ENCODE measurements at regions not wholly inside any gene's neighbourhood (a gene's known extent, or its start where the extent isn't known, plus 50 kb on each side); places are given as distances from the start of the nearest gene placed in this dataset.
A peak's percentile ranks its signal among the peaks of the same experiment; 100 is the strongest.
"Not testable (repeated sequence)": the region's sequence is repeated elsewhere in the genome, so short reads cannot be mapped to it uniquely, and the experiment has no call there.

GRCh38 chr10:118955951-118956801, 73.3 kb upstream of the NANOS1 start:
- DNase-seq (ENCODE audit: low read depth) = no peak
- in situ Hi-C loops (cut with HindIII; ENCODE audit: low pct_unique_long_range_greater_than_20kb, low sequenced_read_pairs) = no loop called here

DNA sequence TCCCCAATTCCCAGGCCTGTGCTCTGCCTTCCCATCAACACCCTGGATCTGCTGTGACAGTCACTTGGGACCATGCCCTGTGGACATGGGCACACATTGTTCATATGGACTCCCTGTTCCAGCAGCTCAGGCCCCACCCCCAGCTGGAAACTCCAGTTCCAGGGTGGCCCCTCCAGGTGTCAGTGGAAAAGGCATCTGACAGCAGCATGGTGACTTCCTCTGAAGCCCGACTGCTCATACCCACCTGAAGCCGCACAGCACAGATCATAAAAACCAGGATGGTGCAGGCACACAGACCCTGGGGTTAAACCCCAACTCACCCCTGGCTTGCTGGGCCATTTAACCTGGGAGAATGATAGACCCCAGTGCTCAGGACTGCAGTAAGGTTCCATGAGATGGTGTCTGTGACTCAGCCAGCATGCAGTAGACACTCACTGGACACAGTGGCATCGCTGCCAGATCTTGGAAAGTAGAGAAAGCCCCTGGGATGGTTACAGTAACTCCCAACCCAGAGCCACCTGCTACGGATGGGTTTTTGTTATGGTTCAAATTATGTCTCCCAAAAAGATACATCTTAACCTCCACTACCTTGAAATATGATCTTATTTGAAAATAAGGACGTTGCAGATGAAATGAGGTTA, 72.6 kb upstream of the NANOS1 start:
- in situ Hi-C loops (cut with HindIII; ENCODE audit: low pct_unique_long_range_greater_than_20kb, low sequenced_read_pairs) = no loop called here
- DNase-seq (ENCODE audit: low read depth) = no peak

GRCh38 chr10:118957443-118957825, 72.1 kb upstream of the NANOS1 start:
- no peak for DNase-seq (ENCODE audit: low read depth)
- in situ Hi-C loops (cut with HindIII; ENCODE audit: low pct_unique_long_range_greater_than_20kb, low sequenced_read_pairs) = no loop called here

DNA sequence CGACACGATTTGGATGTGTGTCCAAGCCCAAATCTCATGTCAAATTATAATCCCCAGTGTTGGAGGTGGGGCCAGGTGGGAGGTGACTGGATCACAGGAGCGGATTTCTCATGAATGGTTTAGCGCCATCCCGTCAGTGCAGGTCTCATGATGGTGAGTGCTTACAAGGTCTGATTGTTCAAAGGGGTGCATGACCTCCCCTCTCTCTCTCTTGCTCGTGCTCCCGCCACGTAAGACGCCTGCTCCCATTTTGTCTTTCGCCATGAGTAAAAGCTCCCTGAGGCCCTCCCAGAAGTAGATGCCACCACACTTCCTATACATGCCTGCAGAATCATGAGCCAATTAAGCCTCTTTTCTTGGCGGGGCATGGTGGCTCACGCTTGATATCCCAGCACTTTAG, 71.5 kb upstream of the NANOS1 start:
- in situ Hi-C loops (cut with HindIII; ENCODE audit: low pct_unique_long_range_greater_than_20kb, low sequenced_read_pairs) = no loop called here

DNA sequence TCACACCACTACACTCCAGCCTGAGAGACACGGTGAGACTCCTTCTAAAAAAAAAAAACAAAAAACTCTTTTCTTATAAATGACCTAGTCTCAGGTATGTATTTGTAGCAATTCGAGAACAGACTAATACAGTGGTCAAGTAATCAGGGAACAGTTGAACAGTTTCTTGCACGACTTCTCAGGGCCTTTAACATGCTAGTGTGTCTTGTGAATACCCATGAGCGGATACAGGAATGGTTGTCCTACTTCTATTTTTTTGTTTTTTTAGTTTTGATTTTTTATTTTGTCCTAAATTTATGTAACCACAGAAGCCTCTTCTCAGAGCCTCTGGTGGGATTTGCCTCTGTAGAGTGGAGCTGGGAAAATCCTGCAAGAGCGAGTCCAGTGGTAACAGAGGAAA, 71.0 kb upstream of the NANOS1 start:
- DNase-seq (ENCODE audit: low read depth) = no peak
- in situ Hi-C loops (cut with HindIII; ENCODE audit: low pct_unique_long_range_greater_than_20kb, low sequenced_read_pairs) = no loop called here

More for the DNA sequence above, 71.5 kb upstream of the NANOS1 start:
- DNase-seq (ENCODE audit: low read depth) = no peak

GRCh38 chr10:118958984-118959925, 70.3 kb upstream of the NANOS1 start:
- in situ Hi-C loops (cut with HindIII; ENCODE audit: low pct_unique_long_range_greater_than_20kb, low sequenced_read_pairs) = no loop called here
- peak; percentile 59 for DNase-seq (ENCODE audit: low read depth)

- no peak for DNase-seq (ENCODE audit: low read depth)
- in situ Hi-C loops (cut with HindIII; ENCODE audit: low pct_unique_long_range_greater_than_20kb, low sequenced_read_pairs) = no loop called here
Measured at GRCh38 chr10:118960157-118961090, 69.1 kb upstream of the NANOS1 start.

DNA sequence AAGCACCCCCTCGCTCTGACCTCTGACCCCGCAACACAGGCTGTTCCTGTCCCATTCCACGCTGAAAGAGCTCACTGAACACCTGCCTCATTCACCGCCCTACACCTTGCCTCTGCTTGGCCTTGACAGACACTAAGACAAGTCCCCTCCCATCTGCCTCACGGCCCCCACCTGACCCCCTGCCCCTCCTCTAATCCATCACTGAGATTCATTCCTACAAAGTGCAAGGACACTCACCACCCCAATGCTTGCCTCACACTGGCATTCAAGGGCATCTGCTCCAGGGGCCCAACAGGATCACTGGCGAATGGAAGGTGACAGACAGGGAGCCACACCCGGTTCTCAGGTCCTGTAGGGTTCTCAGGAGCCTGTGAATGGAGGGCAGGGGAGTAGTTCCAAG, 68.1 kb upstream of the NANOS1 start:
- no peak for DNase-seq (ENCODE audit: low read depth)
- in situ Hi-C loops (cut with HindIII; ENCODE audit: low pct_unique_long_range_greater_than_20kb, low sequenced_read_pairs) = no loop called here

- in situ Hi-C loops (cut with HindIII; ENCODE audit: low pct_unique_long_range_greater_than_20kb, low sequenced_read_pairs); DNase-seq (ENCODE audit: low read depth): not testable (repeated sequence)
Measured at GRCh38 chr10:118962331-118962868, 67.1 kb upstream of the NANOS1 start.

DNA sequence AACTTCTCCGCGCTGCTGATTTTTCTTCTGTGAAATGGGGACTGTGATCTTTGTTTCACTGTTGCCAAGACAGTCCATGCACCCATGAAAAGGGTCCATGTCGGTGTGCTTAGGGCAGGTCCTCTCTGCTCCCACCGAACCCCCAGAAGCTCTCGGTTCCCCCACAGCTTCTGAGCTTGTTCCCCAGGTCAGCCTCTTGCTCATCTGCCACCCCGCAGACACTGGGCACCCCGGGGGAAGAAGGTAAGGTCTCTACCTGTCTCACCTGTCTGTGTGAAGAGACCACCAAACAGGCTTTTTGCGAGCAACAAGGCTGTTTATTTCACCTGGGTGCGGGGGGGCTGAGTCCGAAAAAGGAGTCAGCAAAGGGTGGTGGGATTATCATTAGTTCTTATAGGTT, 66.2 kb upstream of the NANOS1 start:
- in situ Hi-C loops (cut with HindIII; ENCODE audit: low pct_unique_long_range_greater_than_20kb, low sequenced_read_pairs) = no loop called here
- DNase-seq (ENCODE audit: low read depth) = no peak

DNA sequence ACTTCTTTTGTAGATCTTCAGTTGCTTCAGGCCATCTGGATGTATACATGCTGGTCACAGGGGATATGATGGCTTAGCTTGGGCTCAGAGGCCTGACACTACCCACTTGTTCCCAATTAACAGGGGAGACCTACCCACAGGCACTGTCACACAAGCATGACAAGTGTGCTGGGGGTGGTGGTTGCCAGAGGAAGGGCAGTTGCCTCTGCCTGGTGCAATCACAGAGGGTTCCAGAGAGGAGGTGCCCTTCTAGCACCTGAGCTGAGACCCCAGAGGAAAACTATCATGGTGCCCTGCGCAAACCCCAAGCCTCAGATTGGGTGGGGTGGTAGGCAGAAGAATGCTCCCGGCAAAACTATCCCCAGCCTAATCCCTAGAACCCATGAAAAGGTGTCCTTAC, 65.6 kb upstream of the NANOS1 start:
- DNase-seq (ENCODE audit: low read depth) = no peak
- in situ Hi-C loops (cut with HindIII; ENCODE audit: low pct_unique_long_range_greater_than_20kb, low sequenced_read_pairs) = no loop called here

DNA sequence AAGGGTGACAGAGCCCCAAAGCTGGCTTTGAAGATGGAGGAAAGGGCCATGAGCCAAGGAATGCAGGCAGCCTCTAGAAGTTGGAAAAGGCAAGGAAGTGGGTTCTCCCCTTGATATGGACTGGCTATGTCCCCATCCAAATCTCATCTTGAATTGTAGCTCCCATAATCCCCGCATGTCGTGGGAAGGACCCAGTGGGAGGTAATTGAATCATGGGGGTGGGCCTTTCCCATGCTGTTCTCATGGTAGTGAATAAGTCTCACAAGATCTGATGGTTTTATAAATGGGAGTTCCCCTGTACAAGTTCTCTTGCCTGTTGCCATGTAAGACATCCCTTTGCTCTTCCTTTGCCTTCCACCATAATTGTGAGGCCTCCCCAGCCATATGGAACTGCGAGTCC, 65.0 kb upstream of the NANOS1 start:
- in situ Hi-C loops (cut with HindIII; ENCODE audit: low pct_unique_long_range_greater_than_20kb, low sequenced_read_pairs); DNase-seq (ENCODE audit: low read depth): not testable (repeated sequence)

DNA sequence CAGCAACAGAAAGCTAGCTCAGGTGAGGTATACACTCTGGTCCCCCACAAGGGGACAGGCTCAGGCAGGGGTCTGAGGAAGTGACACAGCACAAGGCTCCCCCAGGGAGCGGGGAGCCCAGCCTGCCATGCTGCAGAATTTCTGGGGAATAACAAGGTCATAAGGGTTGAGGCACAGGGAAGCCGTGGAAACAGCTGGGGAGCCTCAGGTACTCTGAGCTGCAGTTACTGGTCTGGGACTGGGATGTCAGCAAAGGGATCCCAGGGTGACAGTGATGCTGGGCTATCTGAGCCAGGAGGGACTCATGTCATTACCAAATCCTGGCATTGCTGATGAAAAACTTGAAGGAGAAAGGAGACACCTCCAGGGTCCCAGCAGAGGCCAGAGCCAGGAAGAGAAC, 64.4 kb upstream of the NANOS1 start:
- in situ Hi-C loops (cut with HindIII; ENCODE audit: low pct_unique_long_range_greater_than_20kb, low sequenced_read_pairs) = no loop called here
- DNase-seq (ENCODE audit: low read depth) = no peak

- DNase-seq (ENCODE audit: low read depth) = no peak
- in situ Hi-C loops (cut with HindIII; ENCODE audit: low pct_unique_long_range_greater_than_20kb, low sequenced_read_pairs) = no loop called here
Measured at GRCh38 chr10:118965645-118966044, 63.9 kb upstream of the NANOS1 start.

DNA sequence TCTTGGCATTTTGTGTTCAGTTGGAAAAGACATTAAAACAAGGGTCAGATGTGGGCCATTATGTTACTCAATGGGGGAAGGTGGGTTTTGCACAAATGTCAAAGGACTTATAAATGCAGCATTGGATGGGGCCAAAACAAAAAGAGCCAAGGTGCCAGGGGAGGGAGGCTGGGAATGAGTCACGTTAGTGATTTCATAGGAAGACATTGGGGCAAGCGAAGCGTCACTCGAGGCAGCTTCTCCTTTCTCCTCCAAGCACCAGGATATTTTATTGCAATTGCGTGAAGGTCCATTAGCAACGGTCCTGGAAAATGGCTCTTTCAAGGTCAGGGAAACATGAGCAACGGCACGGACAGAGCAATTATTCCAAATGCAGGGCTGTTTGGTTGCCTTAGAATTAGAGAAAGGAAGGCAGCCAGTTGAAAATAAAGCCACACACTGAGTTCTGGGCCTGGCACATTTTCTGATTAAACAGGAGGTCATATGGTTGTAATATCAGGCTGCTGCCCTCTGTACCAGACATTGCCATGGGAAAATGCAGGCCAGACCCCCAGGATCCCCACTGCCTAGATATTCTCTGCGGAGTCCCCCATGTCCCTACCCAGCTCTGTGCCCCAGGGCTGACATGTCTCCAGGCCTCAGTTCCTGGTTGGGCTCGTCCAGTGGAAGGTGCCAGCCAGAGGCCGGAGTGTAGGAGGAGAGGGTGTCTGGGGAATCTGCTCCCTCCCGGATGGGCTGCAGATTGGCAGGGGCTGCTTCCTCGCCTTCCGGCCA, 63.3 kb upstream of the NANOS1 start:
- in situ Hi-C loops (cut with HindIII; ENCODE audit: low pct_unique_long_range_greater_than_20kb, low sequenced_read_pairs) = no loop called here
- no peak for DNase-seq (ENCODE audit: low read depth)

DNA sequence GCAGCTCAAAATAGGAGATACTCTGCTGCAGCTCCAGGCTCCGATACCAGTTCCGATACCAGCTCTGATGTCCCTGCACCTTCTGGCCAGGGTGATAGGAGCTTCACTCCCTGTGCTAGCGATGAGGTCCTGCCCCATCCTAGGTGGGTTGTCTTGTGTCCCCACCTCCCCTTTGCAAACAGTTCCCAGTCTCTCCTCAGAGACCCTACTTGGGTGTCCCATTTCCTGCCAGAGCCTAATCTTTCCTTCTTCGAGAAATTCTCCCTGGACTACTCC, 62.7 kb upstream of the NANOS1 start:
- no peak for DNase-seq (ENCODE audit: low read depth)
- in situ Hi-C loops (cut with HindIII; ENCODE audit: low pct_unique_long_range_greater_than_20kb, low sequenced_read_pairs) = no loop called here

- in situ Hi-C loops (cut with HindIII; ENCODE audit: low pct_unique_long_range_greater_than_20kb, low sequenced_read_pairs) = no loop called here
Measured at GRCh38 chr10:118967160-118967559, 62.4 kb upstream of the NANOS1 start.

More at GRCh38 chr10:118967160-118967559, 62.4 kb upstream of the NANOS1 start:
- no peak for DNase-seq (ENCODE audit: low read depth)

All from Caki2 (cell line).